ENCODE measurements at regions not wholly inside any gene's neighbourhood (a gene's known extent, or its start where the extent isn't known, plus 50 kb on each side); places are given as distances from the start of the nearest gene placed in this dataset.

DNA sequence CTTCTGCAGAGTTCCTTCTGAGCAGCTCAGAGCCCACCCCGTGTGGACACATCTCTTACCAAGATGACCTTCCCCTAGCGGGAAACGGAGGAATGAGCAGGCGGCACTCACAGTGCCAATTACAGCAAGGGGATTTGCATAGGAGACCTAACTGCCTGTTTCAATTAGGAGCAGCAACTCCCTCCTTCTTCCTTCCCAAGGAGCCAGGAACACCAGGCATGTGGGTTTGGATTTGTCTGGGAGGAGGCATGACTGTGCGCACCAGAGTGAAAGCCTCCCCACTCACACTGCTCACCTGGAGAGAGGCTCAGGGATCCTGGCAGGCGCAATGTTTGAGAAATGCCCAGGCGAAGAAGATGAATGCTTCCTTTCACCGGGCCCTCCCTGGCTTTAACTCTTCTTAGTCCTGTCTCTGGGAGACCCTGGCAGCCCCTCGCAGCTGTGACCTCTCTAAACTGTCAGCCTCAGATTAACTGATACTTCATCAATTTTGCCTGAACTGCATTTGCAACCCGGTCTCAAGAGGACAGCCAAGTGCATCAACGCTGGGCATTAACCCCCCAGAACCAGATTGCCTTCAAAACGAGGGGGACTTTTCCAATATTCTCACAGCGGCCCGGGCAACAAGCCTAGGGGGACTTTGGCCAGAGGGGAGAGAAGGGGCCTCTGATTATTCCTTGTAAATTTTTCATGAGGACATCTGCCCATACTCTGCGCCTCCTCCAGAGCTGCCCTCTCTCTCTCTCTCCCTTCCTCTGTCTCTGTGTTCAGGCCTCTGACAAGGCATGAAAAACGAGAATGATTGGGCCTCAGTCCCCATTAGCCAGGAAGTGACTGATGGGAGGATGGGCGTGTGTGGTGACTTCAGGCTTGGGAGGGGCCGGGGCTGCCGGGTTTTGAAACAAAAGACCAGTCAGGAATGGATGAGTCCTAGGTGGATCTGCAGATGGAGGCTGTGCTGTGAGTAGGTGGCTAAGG is 93.8 kb downstream of the CMPK2 start:
- TF ChIP-seq, protein P1, sequence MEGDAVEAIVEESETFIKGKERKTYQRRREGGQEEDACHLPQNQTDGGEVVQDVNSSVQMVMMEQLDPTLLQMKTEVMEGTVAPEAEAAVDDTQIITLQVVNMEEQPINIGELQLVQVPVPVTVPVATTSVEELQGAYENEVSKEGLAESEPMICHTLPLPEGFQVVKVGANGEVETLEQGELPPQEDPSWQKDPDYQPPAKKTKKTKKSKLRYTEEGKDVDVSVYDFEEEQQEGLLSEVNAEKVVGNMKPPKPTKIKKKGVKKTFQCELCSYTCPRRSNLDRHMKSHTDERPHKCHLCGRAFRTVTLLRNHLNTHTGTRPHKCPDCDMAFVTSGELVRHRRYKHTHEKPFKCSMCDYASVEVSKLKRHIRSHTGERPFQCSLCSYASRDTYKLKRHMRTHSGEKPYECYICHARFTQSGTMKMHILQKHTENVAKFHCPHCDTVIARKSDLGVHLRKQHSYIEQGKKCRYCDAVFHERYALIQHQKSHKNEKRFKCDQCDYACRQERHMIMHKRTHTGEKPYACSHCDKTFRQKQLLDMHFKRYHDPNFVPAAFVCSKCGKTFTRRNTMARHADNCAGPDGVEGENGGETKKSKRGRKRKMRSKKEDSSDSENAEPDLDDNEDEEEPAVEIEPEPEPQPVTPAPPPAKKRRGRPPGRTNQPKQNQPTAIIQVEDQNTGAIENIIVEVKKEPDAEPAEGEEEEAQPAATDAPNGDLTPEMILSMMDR (IDR thresholded peaks at IDR 0.05; ENCODE audit: insufficient read depth, low read depth, low read length): no peak
- TF ChIP-seq EZH2 (IDR thresholded peaks at IDR 0.05; ENCODE audit: insufficient read depth, low read length): no peak
